CD14-positive monocyte (primary cell): ENCODE measurements at regions not wholly inside any gene's neighbourhood (a gene's known extent, or its start where the extent isn't known, plus 50 kb on each side); places are given as distances from the start of the nearest gene placed in this dataset.

Source experiments
- DNase-seq, 3 donors: peaks; one replicate each; pipeline ENCODE4 v3.0.0-alpha.2; 2011 to 2022
- H2AFZ ChIP-seq: 2 replicates; pipeline ENCODE4 v1.6.0; 2012; ENCODE audit warnings: mild to moderate bottlenecking, low read depth, low read length, inconsistent platforms; ENCODE audit not compliant: insufficient read depth, poor library complexity, severe bottlenecking
- H3K27ac ChIP-seq, 2 donors: 1 replicate in 1 of 2; 2 replicates in 1 of 2; pipeline ENCODE4 v1.5.1; 2012 to 2013; ENCODE audit warnings: low read length in 2 of 2, control low read depth in 1 of 2, inconsistent platforms in 1 of 2, low read depth in 1 of 2, mild to moderate bottlenecking in 1 of 2
- H3K27me3 ChIP-seq, 2 donors: one replicate each; pipeline versions ENCODE4 v1.6.0 to v1.6.1; 2011 to 2013; ENCODE audit warnings: low read length in 2 of 2; ENCODE audit not compliant: control insufficient read depth in 2 of 2, insufficient read depth in 2 of 2
- H3K36me3 ChIP-seq, 2 donors: replicated peaks in 1 of 2; 1 replicate in 1 of 2; 2 replicates in 1 of 2; pipeline versions ENCODE4 v1.5.1 to v1.6.1; 2012 to 2013; ENCODE audit warnings: low read length in 2 of 2, control low read depth in 1 of 2, inconsistent platforms in 1 of 2, mild to moderate bottlenecking in 1 of 2; ENCODE audit not compliant: insufficient read depth in 2 of 2, control insufficient read depth in 1 of 2
- H3K4me1 ChIP-seq, 2 donors: 1 replicate in 1 of 2; 2 replicates in 1 of 2; pipeline versions ENCODE4 v1.5.1 to v1.6.1; 2012 to 2013; ENCODE audit warnings: low read length in 2 of 2, control low read depth in 1 of 2, inconsistent platforms in 1 of 2, mild to moderate bottlenecking in 1 of 2, moderate library complexity in 1 of 2; ENCODE audit not compliant: insufficient read depth in 2 of 2, control insufficient read depth in 1 of 2
- H3K4me2 ChIP-seq: replicated peaks from 2 replicates; pipeline ENCODE3; 2012; ENCODE audit warnings: low read length, moderate library complexity, mild to moderate bottlenecking; ENCODE audit not compliant: poor library complexity, severe bottlenecking; ENCODE audit errors: extremely low read depth
- H3K4me3 ChIP-seq, 3 experiments: fragments of 200-600 bp in 1 of 3; sonication (generic) in 1 of 3; replicated peaks in 1 of 3; 1 replicate in 2 of 3; 2 replicates in 1 of 3; pipeline ENCODE4 v1.5.1; 2011 to 2013; ENCODE audit warnings: low read length in 3 of 3, mild to moderate bottlenecking in 3 of 3, control low read depth in 2 of 3, low read depth in 2 of 3, inconsistent platforms in 1 of 3, moderate library complexity in 1 of 3
- H3K79me2 ChIP-seq: 2 replicates; pipeline ENCODE4 v1.6.0; 2012; ENCODE audit warnings: mild to moderate bottlenecking, control low read depth, inconsistent platforms, low read length, moderate library complexity; ENCODE audit not compliant: insufficient read depth
- H3K9ac ChIP-seq: 2 replicates; pipeline ENCODE4 v1.6.0; 2017; ENCODE audit warnings: low read length, mild to moderate bottlenecking; ENCODE audit not compliant: insufficient read depth, poor library complexity, severe bottlenecking
- H3K9me3 ChIP-seq, 2 donors: replicated peaks in 1 of 2; 1 replicate in 1 of 2; 2 replicates in 1 of 2; pipeline versions ENCODE4 v1.5.1 to v1.6.1; 2012 to 2013; ENCODE audit warnings: low read length in 2 of 2, control low read depth in 1 of 2; ENCODE audit not compliant: control insufficient read depth in 1 of 2, insufficient read depth in 1 of 2
- H4K20me1 ChIP-seq: 2 replicates; pipeline ENCODE4 v1.6.0; 2012; ENCODE audit warnings: mild to moderate bottlenecking, low read length, control low read depth, moderate library complexity; ENCODE audit not compliant: insufficient read depth
- H3K27ac Mint-ChIP-seq, 7 donors: one replicate each; pipeline ENCODE4 v1.8.0; 2020; ENCODE audit warnings: mild to moderate bottlenecking in 7 of 7, mixed read lengths in 7 of 7, moderate library complexity in 6 of 7, inconsistent platforms in 2 of 7
- H3K27me3 Mint-ChIP-seq, 3 donors: one replicate each; pipeline ENCODE4 v1.8.0; 2021 to 2022; ENCODE audit warnings: low read depth in 3 of 3, mild to moderate bottlenecking in 3 of 3, mixed read lengths in 3 of 3, moderate library complexity in 3 of 3, inconsistent platforms in 1 of 3
- H3K36me3 Mint-ChIP-seq, 2 donors: one replicate each; pipeline ENCODE4 v1.8.0; 2020; ENCODE audit warnings: mixed read lengths in 2 of 2, inconsistent platforms in 1 of 2, mild to moderate bottlenecking in 1 of 2
- H3K4me1 Mint-ChIP-seq: one replicate; pipeline ENCODE4 v1.8.0; 2020; ENCODE audit warnings: mild to moderate bottlenecking, mixed read lengths
- H3K4me3 Mint-ChIP-seq, 2 donors: one replicate each; pipeline ENCODE4 v1.8.0; 2020; ENCODE audit warnings: mild to moderate bottlenecking in 2 of 2, mixed read lengths in 2 of 2, moderate library complexity in 1 of 2
- H3K9me3 Mint-ChIP-seq, 7 donors: one replicate each; pipeline ENCODE4 v1.8.0; 2020 to 2022; ENCODE audit warnings: mixed read lengths in 7 of 7, mild to moderate bottlenecking in 6 of 7, moderate library complexity in 6 of 7, inconsistent platforms in 2 of 7
- WGBS: methylation state at CpG from one replicate; pipeline ENCODE4 v1.1.5; 2013; ENCODE audit warnings: missing lambda C conversion rate; ENCODE audit not compliant: insufficient coverage; 5-methylcytosine and 5-hydroxymethylcytosine counted together
- intact Hi-C, 2 donors: fragments of 100-400 bp; cut with micrococcal nuclease; formaldehyde crosslinking; loops; one replicate each; pipeline versions ENCODE4 v1.15.0 to v1.15.1; 2023
- TF ChIP-seq, protein P1 (sequence below): fragments of 200-600 bp; IDR thresholded peaks from one replicate; pipeline ENCODE4 v1.8.0; 2022; ENCODE audit warnings: antibody characterized with exemption, mild to moderate bottlenecking

DNA sequence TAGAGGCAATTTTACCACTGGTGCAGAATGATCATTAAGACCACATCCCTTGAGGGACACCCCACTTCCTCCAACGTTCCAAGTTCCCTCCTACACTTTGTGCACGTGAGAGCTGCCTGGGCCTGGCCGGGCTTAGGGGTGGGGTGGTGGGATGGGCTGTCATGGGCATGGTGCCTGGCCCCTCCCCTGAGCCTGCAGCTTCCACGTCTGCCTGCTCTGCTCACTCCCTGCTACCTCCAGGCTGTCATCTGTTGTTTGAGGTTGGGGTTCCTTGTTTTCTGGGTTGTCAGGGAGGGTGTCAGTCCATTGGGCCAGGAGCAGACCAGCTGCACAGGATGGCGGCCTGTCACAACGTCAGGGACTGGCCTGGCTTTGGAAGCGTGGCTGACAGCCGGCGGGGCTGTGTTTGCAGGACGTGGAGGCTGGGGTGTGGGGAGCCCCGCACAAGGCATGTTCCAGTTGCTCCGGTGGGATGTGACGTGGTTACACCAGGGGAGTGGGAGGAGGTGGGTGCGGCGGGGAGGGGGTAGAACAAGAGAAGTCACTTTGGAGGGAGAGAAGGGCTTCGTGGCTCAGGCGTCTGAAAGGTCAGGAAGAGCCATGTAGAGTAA, 72.3 kb downstream of the RTP5 start:
- no peaks in the 10 kb centered on the region for H3K27me3 ChIP-seq
- H3K9ac ChIP-seq, result no peak overlapping the region
- H3K4me3 ChIP-seq, result no peak overlapping the region
- H3K9me3 ChIP-seq, result peaks cover 0 to 14% of the 10 kb centered on the region in 2 donors
- no peak overlapping the region for H3K27ac ChIP-seq
- no peak overlapping the region for H2AFZ ChIP-seq
- intact Hi-C loops, result no loop called here
- TF ChIP-seq, protein P1, sequence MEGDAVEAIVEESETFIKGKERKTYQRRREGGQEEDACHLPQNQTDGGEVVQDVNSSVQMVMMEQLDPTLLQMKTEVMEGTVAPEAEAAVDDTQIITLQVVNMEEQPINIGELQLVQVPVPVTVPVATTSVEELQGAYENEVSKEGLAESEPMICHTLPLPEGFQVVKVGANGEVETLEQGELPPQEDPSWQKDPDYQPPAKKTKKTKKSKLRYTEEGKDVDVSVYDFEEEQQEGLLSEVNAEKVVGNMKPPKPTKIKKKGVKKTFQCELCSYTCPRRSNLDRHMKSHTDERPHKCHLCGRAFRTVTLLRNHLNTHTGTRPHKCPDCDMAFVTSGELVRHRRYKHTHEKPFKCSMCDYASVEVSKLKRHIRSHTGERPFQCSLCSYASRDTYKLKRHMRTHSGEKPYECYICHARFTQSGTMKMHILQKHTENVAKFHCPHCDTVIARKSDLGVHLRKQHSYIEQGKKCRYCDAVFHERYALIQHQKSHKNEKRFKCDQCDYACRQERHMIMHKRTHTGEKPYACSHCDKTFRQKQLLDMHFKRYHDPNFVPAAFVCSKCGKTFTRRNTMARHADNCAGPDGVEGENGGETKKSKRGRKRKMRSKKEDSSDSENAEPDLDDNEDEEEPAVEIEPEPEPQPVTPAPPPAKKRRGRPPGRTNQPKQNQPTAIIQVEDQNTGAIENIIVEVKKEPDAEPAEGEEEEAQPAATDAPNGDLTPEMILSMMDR, result no peak
- H3K36me3 ChIP-seq, result no peaks in the 10 kb centered on the region
- no peaks in the 10 kb centered on the region for H4K20me1 ChIP-seq
- no peaks in the 10 kb centered on the region for H3K79me2 ChIP-seq
- Mint-ChIP-seq H3K4me1 (peaks cover 6% of the 10 kb centered on the region), H3K36me3 (no peaks in the 10 kb centered on the region), H3K27me3 (peaks cover 0 to 1% (median 0%) of the 10 kb centered on the region in 3 donors), H3K4me3 (no peak overlapping the region), H3K27ac (peak overlapping the region in 1 of 7 donors; percentile 47), H3K9me3 (peaks cover 2 to 18% (median 9%) of the 10 kb centered on the region in 7 donors)
- DNase-seq, result no peak
- H3K4me1 ChIP-seq, result no peaks in the 10 kb centered on the region
- 60% methylated on average over 9 of the region's 17 CpGs for WGBS
- no peak overlapping the region for H3K4me2 ChIP-seq

DNA sequence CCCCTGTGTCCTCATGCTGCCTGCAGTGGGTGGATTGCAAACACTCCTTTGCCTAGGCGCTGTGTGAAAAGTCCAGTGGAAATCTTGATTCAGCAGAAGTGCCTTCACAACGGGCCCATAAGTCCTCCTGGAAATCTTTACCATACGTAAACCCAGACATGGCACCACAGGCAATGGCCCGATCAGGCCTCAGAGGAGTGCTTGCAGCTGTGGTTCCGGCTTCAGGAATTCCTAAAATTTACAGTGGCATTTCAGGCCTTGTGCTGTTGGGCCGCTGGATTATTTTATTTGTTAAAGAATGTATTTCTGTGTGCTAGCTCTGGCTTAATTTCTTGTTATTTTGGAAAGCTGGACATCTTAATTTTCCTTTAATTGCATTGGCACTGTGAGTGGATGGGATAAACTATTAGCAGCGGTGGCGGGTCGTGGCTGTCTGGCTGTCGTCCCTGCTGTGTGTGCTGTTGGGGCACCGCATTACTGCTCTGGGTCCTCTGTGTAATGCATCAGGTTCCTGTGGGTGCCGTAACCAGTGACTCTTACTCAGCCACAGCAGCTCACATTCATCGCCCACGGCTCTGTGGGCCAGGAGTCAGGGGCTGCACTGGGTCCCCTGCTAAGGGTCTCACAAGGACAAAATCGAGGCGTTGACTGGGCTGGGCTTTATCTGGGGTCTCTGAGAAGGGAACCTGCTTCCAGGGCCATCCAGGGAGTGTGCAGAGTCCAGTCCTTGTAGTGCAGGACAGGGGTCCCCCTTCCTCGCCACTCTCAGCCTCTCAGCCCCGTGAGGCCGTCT, 73.1 kb downstream of the RTP5 start:
- Histone ChIP-seq H2AFZ (no peak overlapping the region), H3K4me3 (no peak overlapping the region), H3K79me2 (no peaks in the 10 kb centered on the region), H4K20me1 (no peaks in the 10 kb centered on the region), H3K9ac (no peak overlapping the region), H3K4me1 (no peaks in the 10 kb centered on the region), H3K27ac (no peak overlapping the region), H3K36me3 (no peaks in the 10 kb centered on the region), H3K4me2 (no peak overlapping the region), H3K9me3 (peaks cover 0 to 16% of the 10 kb centered on the region in 2 donors), H3K27me3 (no peaks in the 10 kb centered on the region)
- H3K4me1 Mint-ChIP-seq, result peaks cover 6% of the 10 kb centered on the region
- TF ChIP-seq, protein P1, result no peak
- 97% methylated on average over 16 of the region's 19 CpGs for WGBS
- H3K36me3 Mint-ChIP-seq, result no peaks in the 10 kb centered on the region
- intact Hi-C loops, result no loop called here
- peak overlapping the region in 1 of 7 donors; percentile 42 for H3K27ac Mint-ChIP-seq
- H3K4me3 Mint-ChIP-seq, result no peak overlapping the region
- no peak for DNase-seq
- H3K9me3 Mint-ChIP-seq, result peaks cover 2 to 16% (median 9%) of the 10 kb centered on the region in 7 donors
- H3K27me3 Mint-ChIP-seq, result peaks cover 0 to 3% (median 0%) of the 10 kb centered on the region in 3 donors
